ENCODE measurements at regions not wholly inside any gene's neighbourhood (a gene's known extent, or its start where the extent isn't known, plus 50 kb on each side); places are given as distances from the start of the nearest gene placed in this dataset.
A peak's percentile ranks its signal among the peaks of the same experiment; 100 is the strongest.

GRCh38 chr10:8462565-8462964 lies 408.1 kb downstream of the GATA3 start:
- TF ChIP-seq, protein P1, sequence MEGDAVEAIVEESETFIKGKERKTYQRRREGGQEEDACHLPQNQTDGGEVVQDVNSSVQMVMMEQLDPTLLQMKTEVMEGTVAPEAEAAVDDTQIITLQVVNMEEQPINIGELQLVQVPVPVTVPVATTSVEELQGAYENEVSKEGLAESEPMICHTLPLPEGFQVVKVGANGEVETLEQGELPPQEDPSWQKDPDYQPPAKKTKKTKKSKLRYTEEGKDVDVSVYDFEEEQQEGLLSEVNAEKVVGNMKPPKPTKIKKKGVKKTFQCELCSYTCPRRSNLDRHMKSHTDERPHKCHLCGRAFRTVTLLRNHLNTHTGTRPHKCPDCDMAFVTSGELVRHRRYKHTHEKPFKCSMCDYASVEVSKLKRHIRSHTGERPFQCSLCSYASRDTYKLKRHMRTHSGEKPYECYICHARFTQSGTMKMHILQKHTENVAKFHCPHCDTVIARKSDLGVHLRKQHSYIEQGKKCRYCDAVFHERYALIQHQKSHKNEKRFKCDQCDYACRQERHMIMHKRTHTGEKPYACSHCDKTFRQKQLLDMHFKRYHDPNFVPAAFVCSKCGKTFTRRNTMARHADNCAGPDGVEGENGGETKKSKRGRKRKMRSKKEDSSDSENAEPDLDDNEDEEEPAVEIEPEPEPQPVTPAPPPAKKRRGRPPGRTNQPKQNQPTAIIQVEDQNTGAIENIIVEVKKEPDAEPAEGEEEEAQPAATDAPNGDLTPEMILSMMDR (IDR thresholded peaks at IDR 0.05; ENCODE audit: borderline replicate concordance, insufficient read depth, low read depth, low read length), result no peak
- H3K4me3 ChIP-seq (ENCODE audit: low read depth, low read length), result no peak overlapping the region

DNA sequence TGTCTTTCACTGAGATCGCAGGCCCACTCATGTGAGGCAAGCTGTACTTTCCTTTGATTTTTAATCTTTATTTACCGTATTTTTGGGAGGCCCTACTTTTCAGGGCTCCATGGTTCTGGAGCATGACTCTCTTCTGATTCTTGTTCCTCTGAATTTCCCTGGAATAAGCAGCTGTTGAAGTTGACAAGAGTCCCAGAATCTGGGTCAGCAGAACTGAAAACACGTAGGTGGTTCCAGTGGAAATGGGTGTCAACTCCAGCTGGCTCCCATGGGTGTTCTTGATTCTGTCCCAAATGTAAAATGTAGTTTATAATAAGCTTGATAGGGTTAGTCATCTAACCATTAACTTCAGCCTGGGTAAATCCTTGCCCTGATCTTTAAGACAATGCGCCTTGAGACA lies 409.4 kb downstream of the GATA3 start:
- TF ChIP-seq, protein P1 (IDR thresholded peaks at IDR 0.05; ENCODE audit: borderline replicate concordance, insufficient read depth, low read depth, low read length), result no peak
- H3K4me3 ChIP-seq (ENCODE audit: low read depth, low read length), result no peak overlapping the region

DNA sequence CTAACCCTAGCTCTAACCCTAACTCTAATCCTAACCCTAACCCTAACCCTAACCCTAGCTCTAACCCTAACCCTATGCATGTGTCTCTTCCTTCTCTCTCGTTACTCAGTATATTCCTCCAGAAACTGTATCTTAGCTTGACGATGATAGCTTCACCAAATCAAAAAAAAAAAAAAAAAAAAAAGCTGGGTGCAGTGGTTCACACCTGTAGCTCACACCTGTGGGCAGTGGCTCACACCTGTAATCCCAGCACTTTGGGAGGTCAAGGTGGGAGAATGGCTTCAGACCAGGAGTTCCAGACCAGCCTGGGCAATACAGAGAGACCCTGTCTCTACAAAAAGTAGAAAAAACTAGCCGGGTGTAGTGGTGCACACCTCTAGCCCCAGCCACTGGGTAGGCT lies 414.0 kb downstream of the GATA3 start:
- no peak overlapping the region for H3K4me3 ChIP-seq (ENCODE audit: low read depth, low read length)
- TF ChIP-seq, protein P1 (IDR thresholded peaks at IDR 0.05; ENCODE audit: borderline replicate concordance, insufficient read depth, low read depth, low read length), result no peak

- TF ChIP-seq, protein P1 (IDR thresholded peaks at IDR 0.05; ENCODE audit: borderline replicate concordance, insufficient read depth, low read depth, low read length), result 0 out of 2 replicates have a peak, but pooled peaks have one; percentile 6
- H3K4me3 ChIP-seq (ENCODE audit: low read depth, low read length), result no peak overlapping the region
These were observed 418.7 kb downstream of the GATA3 start for GRCh38 chr10:8473205-8473604.

DNA sequence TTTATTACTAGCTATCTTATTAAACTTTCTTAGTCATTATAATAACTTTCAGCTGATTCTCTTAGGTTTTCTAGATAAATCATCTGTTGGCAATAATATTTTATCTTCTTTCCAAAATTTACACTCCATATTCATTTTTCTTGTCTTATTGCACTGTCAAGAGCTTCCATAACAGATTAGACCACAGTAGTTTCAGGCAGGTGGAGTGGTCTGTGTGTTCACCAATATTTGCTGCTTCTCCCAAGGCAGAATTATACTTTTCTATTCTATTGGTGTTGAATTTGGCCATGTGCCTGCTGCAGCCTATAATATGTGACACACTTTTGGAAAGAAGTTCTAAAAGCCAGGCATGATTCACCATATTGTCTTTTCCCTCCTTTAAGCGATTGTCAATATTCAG lies 422.8 kb downstream of the GATA3 start:
- no peak overlapping the region for H3K4me3 ChIP-seq (ENCODE audit: low read depth, low read length)
- TF ChIP-seq, protein P1 (IDR thresholded peaks at IDR 0.05; ENCODE audit: borderline replicate concordance, insufficient read depth, low read depth, low read length), result no peak

DNA sequence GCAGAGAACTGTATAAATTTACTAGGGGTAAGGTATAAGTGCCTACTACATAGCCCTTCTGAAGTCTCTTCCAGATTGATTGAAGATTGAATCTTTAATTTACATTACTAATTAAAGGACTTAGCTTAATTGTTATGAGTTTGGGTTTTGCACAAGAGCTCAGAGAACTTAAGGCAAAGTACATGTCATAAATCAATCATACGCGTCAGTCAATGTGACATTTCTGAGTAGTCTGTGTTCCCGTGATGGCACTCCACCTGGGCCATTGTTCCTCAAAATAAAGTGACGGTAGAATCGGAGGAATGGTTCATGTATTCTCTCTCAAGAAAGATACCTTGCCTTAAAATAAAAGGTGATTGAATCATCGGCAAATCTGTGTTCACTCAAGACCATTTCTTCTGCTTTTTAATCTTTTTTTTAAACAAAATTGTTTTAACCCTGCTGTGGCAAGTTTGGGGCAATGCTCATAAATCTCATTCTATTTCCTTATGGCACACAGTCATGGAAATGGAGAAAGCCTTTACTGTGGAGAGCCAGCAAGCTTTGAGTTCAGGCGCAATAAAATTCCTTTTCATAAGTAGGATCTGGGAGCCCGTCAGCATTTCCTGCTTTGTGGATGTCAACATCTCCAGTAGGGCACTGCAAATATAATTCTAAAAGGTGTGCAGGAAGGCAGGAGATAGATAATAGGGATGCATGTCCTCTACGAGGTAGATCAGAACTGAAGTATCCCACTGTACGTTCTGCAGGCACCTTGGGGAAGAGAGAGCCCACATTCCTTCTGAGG lies 427.4 kb downstream of the GATA3 start:
- no peak overlapping the region for H3K4me3 ChIP-seq (ENCODE audit: low read depth, low read length)
- TF ChIP-seq, protein P1 (IDR thresholded peaks at IDR 0.05; ENCODE audit: borderline replicate concordance, insufficient read depth, low read depth, low read length), result no peak

DNA sequence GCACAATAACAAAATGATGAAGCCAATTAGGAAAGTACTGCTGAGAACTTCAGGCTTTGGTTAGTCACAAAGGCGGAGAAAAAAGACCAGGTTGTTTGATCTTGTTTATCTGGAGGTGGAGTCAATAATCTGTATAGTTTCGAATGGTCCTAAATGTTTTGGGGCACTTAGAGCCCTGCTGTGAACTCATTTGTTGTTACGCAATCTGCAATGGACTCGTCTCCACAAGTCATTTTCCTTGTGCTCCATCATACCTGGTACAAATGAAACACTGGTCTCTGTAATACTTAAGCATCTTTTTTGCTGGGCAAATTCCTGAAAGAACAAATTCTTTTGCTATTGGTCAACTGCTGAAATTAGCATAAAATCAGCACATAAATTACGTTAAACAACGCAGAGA lies 430.5 kb downstream of the GATA3 start:
- no peak overlapping the region for H3K4me3 ChIP-seq (ENCODE audit: low read depth, low read length)
- TF ChIP-seq, protein P1 (IDR thresholded peaks at IDR 0.05; ENCODE audit: borderline replicate concordance, insufficient read depth, low read depth, low read length), result no peak

Data from GM12875 (cell line).